ENCODE measurements at regions not wholly inside any gene's neighbourhood (a gene's known extent, or its start where the extent isn't known, plus 50 kb on each side); places are given as distances from the start of the nearest gene placed in this dataset.
A peak's percentile ranks its signal among the peaks of the same experiment; 100 is the strongest.

DNA sequence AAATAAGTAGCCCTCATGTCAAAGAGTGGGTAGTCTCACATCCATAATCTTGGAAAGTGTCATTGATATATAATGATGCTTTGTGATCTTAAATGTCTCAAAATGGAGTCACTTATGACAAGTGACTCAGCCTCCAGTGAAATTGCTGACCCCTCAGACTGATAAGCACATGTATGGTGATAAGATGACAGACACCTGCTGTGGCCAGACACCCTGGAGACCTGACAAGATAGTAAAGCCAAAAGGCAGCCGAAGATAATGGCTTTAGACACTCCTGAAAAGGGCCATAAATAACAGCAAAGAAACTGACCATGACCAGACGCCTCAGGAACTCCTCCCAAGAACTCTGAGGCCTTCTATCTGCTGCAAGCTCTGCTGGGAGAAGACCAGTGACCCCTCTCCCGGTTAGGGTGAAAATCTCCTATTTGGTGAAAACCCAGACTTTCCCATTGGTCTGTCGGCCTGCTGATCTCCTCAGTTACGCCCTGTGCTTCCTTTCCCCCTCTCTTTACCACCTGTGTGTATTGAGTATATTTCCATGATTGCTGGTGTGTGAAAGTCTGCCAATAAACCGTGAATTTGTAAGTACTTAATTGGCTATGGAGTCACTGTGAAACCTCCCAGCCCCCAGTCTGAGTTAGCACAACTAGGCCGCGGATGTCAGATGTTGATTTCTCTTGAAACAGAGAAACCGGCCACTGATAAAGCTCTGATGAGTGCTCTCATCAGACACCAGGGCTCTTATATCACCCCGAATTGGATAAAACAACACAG, 226.7 kb upstream of the MYOCD start:
- no peak for DNase-seq

GRCh38 chr17:12445331-12445730, 220.4 kb upstream of the MYOCD start:
- no peak for DNase-seq

- peak in 1 of 3 donors; percentile 38 for DNase-seq
These were observed 208.2 kb upstream of the MYOCD start for GRCh38 chr17:12457493-12457892.

DNA sequence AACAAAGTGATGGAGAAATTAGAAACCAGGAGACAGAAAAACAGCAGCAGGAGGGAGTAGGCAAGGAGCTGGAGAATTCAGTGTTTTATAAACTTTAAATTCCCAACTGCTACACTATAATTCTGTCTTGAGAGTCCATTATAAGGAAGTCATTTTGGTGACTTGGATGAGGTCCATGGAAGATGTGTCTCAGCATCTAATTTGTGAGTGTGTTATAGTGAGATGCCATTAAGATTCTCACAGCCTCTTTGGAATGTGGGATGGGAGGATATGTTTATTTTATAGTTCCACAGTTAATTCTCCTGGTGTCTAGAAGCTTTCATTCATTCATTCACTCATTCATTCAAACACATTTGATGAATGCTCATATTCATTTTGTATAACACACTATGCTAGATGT, 206.0 kb upstream of the MYOCD start:
- DNase-seq = peak in 1 of 3 donors; percentile 9

DNA sequence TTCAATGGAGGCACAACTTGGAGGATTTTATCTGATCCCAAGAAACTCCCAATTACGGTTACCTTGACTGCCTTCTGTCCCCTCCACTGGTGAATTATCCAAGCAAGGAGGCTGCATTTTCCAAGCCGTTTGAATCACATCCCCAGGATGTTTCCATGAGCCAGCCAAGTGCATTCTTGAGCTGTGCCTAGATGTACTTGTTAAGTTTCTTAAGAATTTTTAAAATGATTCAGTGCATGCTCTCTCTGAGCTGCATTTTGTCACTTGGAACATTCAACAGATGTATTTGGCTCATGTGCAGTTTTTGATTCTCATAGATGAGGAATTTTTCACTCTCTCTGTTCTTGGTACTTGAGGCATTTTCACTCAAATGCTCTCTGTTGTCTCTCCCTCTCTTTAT, 202.6 kb upstream of the MYOCD start:
- DNase-seq = peak; percentile 9 to 39 (median 18)

DNA sequence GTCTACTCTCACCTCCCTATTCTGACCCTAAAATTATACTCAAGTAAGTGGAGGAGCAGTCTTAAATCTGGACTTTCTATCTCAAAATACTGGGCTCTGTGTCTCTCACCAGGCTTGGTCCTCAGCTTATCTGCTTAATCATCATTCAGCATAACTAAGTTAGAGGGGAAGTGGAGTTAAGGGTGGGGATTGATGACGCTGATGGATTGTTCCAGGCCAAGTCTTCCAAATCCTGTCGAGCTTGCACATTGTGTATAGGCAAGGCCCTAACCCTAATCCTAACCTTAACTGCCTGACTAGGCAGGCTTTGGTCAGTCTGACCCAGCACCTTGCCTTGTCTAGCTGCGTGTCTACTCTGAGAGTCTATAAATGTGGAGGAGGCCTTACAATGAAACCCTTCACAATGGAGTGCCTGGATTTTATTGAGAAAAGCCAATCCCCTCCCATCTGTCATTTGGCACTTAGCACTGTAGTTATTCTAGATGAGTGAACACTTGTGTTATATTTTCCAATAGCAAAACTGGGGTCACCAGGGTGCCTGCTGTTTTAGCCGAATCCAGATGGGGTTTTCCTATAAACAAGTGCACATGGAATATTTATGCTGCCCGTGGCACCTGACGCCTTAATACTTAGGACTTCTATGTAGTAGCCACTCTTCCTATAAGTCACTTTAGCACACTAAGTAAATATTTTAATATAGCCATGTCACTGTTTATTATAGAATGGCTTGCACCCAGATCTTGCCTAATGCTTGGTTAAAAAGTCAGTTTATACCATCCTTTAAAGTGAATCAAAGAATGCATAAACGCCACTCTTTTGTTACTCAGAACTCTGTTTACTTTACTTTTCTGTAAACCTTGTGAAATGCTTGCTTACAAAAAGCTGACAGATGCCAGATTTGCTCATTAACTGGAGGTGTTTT, 193.2 kb upstream of the MYOCD start:
- no peak for DNase-seq

DNA sequence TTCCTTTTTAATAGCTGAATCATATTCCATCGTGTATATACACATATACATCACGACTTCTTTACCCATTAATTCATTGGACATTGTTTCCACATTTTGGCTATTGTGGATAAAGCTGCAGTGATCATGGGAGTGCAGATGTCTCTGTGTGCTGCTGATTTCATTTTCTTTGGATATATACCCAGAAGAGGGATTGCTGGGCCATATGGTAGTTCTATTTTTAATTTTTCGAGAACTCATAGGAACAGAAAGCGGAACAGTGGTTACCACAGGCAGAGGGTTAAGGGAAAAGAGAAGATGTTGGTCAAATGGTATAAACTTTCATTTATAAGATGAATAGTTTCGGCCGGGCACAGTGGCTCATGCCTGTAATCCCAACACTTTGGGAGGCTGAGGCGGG, 187.4 kb upstream of the MYOCD start:
- DNase-seq = no peak

DNA sequence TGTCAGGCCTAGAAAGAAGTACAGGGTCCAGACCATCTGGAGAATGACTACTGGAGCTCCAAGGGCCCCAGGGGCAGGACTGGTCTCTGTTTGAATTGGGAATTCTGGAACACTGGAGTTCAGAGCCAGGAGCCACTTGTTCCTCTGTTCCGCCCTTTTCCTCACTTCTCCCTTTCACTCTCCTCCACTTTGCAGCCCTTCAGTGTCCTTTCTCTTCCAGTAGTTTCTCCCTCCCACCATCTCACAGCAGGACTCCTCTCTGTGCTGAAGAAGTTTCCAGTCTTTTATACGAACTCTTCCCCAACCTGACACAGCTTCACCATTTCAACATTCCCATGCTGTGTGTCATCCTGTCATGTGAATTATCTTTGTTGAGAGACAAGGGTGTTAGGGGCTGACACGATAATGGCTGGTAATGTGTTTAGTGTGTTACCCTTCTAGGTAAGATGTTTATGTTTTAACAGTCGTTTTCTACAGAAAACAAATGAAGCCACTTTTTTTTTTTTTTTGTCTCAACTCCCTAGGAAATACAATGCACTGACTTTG, 180.3 kb upstream of the MYOCD start:
- no peak for DNase-seq

DNA sequence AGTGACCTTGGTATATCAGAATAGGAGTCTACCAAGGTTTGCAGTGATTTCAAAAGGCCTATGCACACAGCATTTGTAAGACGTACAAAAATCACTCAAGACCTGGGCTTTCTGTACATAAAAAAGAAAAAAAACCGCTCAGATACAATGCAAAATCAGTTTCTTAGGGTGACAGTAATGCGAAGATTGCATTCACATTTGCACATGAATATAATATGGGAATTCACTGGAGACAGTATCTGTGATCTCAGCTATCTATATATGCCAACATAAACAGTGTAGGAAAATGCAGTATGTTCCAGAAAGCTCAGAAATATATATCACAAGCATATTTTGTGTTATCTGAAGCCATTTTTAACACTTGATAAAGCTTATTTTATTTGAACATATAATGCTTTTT, 176.4 kb upstream of the MYOCD start:
- no peak for DNase-seq

- peak in 1 of 3 donors; percentile 37 for DNase-seq
These were observed 173.2 kb upstream of the MYOCD start for GRCh38 chr17:12492450-12492849.

DNA sequence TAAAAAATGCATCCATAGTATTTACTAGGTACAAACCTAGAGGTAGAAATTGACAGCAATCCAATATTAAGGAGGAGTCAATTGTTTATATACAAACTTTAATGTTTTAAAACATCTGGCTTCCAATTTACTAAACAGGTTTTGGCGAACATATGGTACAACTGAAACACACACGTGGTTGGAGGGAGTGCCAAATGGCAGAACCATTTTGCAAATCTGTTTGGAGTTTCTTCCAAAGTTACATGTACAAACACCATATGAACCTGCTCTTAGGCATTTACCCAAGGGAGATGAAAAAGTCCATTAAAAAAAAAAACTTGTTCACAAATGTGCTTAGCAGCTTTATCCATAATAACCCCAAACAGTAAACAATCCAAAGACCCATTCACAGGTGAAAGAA, 159.8 kb upstream of the MYOCD start:
- DNase-seq = no peak

- DNase-seq = no peak
These were observed 158.6 kb upstream of the MYOCD start for GRCh38 chr17:12507026-12507595.

DNA sequence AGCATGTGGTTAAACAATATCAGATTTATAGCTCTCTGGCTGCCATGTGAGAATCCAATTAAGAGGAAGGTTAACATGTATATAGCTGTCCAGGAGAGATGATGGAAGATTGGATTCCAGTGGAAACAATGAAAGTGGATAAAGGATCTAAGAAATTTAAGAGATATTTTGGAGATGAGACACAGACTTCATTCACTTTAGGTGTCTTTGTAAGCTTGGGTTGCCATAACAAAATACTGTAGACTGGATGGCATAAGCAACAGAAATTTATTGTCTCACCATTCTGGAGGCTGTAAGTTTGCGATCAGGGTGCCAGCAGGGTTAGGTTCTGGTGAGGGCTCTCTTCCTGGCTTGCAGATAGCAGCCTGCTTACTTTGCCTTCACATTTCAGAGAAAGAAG, 155.9 kb upstream of the MYOCD start:
- no peak for DNase-seq

- no peak for DNase-seq
These were observed 155.2 kb upstream of the MYOCD start for GRCh38 chr17:12510535-12510934.

- no peak for DNase-seq
These were observed 152.9 kb upstream of the MYOCD start for GRCh38 chr17:12512694-12513355.

DNA sequence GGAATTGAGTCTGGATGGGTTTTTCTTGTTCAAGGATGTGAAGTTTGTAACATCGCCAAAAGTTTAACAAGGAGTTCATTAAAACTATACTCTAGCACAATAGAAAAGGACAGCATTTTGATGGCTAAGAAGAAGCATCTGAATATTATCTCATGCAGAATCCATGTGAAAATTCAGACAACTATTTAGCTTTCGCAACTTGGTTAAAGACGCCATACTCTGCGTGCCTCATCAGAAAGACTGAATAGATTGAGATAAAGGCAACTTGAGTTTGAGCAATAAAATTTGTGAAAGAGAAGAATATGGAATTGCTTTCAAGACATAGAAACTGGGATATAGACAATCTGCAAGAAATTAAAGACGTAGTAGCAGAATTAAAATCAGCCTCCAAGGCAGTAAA, 151.1 kb upstream of the MYOCD start:
- no peak for DNase-seq

DNA sequence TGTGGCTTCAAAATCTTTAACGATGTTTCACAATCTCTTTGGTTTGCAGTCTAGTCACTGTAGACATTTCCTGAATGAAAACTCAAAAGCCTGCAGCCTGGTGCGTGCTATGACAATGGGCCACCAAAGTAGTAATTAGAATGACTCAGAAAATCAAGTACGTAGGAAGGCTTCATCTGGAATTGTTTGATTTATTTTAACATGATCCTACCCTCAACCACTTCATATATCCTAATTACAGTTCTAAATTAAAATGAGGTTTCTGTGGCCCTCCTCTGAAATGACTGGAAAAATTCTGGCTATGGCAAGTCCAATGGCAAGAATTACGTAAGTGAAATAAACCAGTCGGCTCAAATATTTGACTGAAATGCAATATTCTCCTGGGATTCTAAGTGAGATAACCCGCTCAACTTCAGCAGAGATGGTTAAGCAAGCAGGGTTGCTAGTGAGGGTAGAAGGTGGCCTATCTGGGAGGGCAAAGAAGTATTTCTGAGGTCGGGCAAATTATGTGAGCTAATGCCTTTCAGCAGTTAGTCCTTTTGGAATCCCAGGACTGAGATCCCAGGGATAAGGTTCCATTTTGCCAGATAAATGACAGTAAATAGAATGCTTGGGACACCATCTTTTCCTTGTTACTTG, 145.6 kb upstream of the MYOCD start:
- DNase-seq = peak in 1 of 3 donors; percentile 79

DNA sequence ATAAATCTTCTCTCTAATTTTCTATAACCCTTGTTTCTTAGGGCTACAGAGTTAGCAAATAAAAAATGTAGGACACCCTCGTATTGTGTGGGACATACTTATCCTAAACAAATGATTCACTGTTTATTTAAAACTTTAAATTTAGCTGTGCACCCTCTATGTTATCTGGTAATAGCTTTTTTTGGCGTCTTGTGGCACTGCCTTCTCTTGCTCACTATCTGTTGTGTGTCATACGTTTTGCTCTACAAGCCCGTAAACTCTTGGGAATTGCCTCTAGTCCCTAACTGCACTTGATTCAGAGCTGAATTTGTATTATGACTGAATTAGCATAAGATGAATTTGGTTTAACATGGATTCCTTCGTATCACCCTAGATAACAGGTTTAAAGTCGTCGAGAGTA, 144.3 kb upstream of the MYOCD start:
- DNase-seq = no peak

DNA sequence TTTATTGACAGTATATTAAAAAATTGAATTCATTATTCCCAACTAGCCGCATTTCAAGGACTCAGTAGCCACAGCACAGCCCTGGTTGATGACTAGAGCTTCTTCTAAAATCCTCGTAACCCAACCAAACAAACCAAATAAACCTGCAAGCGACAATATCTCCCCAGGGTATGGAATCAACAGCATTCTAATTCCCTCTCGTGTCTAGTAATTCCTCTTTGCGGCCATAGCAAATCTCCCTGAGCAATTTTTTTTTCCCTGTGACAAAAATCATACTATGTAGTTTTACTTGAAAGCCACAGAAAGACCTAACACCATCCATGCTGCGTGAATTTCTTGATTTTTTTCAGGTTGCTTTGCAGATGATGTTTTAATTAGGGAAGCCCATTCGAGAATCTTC, 143.4 kb upstream of the MYOCD start:
- no peak for DNase-seq

- DNase-seq = peak; percentile 5 to 85 (median 10)
These were observed 142.9 kb upstream of the MYOCD start for GRCh38 chr17:12522743-12523183.

DNA sequence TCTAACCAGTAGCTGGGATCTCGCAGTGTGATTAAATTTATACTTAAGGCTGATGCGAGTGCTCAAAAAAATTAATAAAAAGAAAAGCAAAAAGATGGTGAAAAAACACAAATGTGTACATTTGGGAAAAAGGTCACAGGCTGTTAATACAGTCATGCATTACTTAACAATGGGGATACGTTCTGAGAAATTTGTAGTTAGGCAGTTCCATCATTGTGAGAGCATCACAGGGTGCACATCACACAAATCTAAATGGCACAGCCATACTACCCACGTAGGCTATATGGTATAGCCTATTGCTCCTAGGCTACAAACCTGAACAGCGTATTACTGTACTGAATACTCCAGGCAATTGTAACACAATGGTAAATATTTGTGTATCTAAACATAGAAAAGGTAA, 142.4 kb upstream of the MYOCD start:
- no peak for DNase-seq

Data from muscle of back (tissue), 3 donors.